Activated CD4-positive, alpha-beta T cell treated with anti-CD3 and anti-CD28 coated beads, Interleukin-2, amount 10 ng/mL, durations not matched to agents 24 days and 14 days (primary cell): ENCODE measurements at regions not wholly inside any gene's neighbourhood (a gene's known extent, or its start where the extent isn't known, plus 50 kb on each side); places are given as distances from the start of the nearest gene placed in this dataset.

Experiments
- DNase-seq: peaks from one replicate; pipeline ENCODE4 v3.0.0; 2022
- H3K27ac Mint-ChIP-seq: one replicate; pipeline ENCODE4 v1.8.0; 2022; ENCODE audit warnings: mild to moderate bottlenecking, mixed read lengths
- H3K27me3 Mint-ChIP-seq: one replicate; pipeline ENCODE4 v1.8.0; 2022; ENCODE audit warnings: mixed read lengths
- H3K36me3 Mint-ChIP-seq: one replicate; pipeline ENCODE4 v1.8.0; 2022; ENCODE audit warnings: low read depth, mild to moderate bottlenecking, mixed read lengths
- H3K4me1 Mint-ChIP-seq: one replicate; pipeline ENCODE4 v1.8.0; 2021; ENCODE audit warnings: mixed read lengths
- H3K4me3 Mint-ChIP-seq: one replicate; pipeline ENCODE4 v1.8.0; 2022; ENCODE audit warnings: mild to moderate bottlenecking, moderate library complexity, mixed read lengths
- H3K9me3 Mint-ChIP-seq: one replicate; pipeline ENCODE4 v1.8.0; 2021; ENCODE audit warnings: mixed read lengths
- intact Hi-C: fragments of 100-400 bp; cut with micrococcal nuclease; formaldehyde crosslinking; loops from one replicate; pipeline ENCODE4 v1.15.1; 2023

GRCh38 chr3:101172516-101172915 lies 147.9 kb downstream of the IMPG2 start:
- Mint-ChIP-seq H3K4me3 (no peak overlapping the region), H3K36me3 (no peaks in the 10 kb centered on the region), H3K27ac (peak overlapping the region; percentile 56), H3K9me3 (peaks cover 8% of the 10 kb centered on the region), H3K27me3 (no peaks in the 10 kb centered on the region), H3K4me1 (peaks cover 4% of the 10 kb centered on the region)
- no peak for DNase-seq
- intact Hi-C loops = no loop called here

GRCh38 chr3:101171681-101172191 lies 148.6 kb downstream of the IMPG2 start:
- intact Hi-C loops = loop anchor here (1.0 kb wide), 1 partner anchor 210 kb away; no protein-coding TSS in a partner anchor
- Mint-ChIP-seq H3K4me1 (peaks cover 4% of the 10 kb centered on the region), H3K9me3 (peaks cover 8% of the 10 kb centered on the region), H3K4me3 (no peak overlapping the region), H3K27ac (peak overlapping the region; percentile 56), H3K36me3 (no peaks in the 10 kb centered on the region), H3K27me3 (no peaks in the 10 kb centered on the region)
- DNase-seq = no peak

GRCh38 chr3:101170806-101171558 lies 149.4 kb downstream of the IMPG2 start:
- peaks cover 4% of the 10 kb centered on the region for H3K4me1 Mint-ChIP-seq
- H3K4me3 Mint-ChIP-seq = no peak overlapping the region
- intact Hi-C loops = loop anchor here (1.0 kb wide), 1 partner anchor 210 kb away; no protein-coding TSS in a partner anchor
- no peak for DNase-seq
- peak overlapping the region; percentile 7 for H3K27ac Mint-ChIP-seq
- H3K9me3 Mint-ChIP-seq = peaks cover 8% of the 10 kb centered on the region
- no peaks in the 10 kb centered on the region for H3K36me3 Mint-ChIP-seq
- H3K27me3 Mint-ChIP-seq = no peaks in the 10 kb centered on the region

DNA sequence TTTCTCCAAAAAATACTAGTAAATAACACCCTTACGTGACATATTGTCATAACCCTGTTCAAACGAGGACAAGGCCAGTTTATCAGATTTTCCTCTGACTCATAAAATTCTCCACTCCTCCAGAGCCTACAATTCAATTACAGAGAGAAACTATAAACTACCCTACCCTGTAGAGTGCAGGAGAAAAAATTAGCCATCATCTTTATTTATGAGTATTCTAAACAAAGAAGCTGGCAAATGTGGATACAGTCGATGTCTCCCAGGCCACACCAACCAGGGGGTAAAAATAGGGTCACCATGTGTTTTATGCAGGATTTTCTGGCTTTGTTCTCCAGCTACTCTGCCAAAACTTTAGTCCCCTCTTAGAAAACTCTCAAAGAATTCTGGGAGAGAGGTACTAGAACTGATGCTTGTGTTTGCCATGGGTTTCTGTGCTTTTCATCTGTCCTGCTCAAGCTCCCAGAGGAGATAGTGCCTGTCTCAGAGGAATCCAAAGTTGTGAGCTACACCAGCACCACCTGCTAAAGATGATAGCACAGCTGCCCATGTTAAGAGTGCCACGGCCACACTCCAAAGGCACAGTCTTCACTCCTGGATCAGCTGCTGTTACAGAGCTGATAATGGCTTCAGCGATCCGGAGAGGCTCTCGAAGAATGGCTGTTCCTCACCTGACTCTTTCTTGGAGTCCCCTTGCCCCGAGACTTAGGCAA lies 150.2 kb downstream of the IMPG2 start:
- H3K27ac Mint-ChIP-seq = no peak overlapping the region
- no peak overlapping the region for H3K4me3 Mint-ChIP-seq
- H3K9me3 Mint-ChIP-seq = peaks cover 8% of the 10 kb centered on the region
- DNase-seq = no peak
- intact Hi-C loops = no loop called here
- no peaks in the 10 kb centered on the region for H3K36me3 Mint-ChIP-seq
- no peaks in the 10 kb centered on the region for H3K27me3 Mint-ChIP-seq
- H3K4me1 Mint-ChIP-seq = peaks cover 4% of the 10 kb centered on the region

- H3K9me3 Mint-ChIP-seq = peaks cover 3% of the 10 kb centered on the region
- peak overlapping the region; percentile 35 for H3K27ac Mint-ChIP-seq
- H3K4me3 Mint-ChIP-seq = no peak overlapping the region
- peaks cover 4% of the 10 kb centered on the region for H3K4me1 Mint-ChIP-seq
- H3K36me3 Mint-ChIP-seq = no peaks in the 10 kb centered on the region
- intact Hi-C loops = no loop called here
- H3K27me3 Mint-ChIP-seq = no peaks in the 10 kb centered on the region
- no peak for DNase-seq
These were observed 150.9 kb downstream of the IMPG2 start for GRCh38 chr3:101169516-101169915.

GRCh38 chr3:101167376-101167775 lies 153.0 kb downstream of the IMPG2 start:
- no peaks in the 10 kb centered on the region for H3K27me3 Mint-ChIP-seq
- H3K27ac Mint-ChIP-seq = no peak overlapping the region
- no peak overlapping the region for H3K4me3 Mint-ChIP-seq
- no peaks in the 10 kb centered on the region for H3K36me3 Mint-ChIP-seq
- no peaks in the 10 kb centered on the region for H3K9me3 Mint-ChIP-seq
- DNase-seq = no peak
- peaks cover 4% of the 10 kb centered on the region for H3K4me1 Mint-ChIP-seq
- intact Hi-C loops = no loop called here

DNA sequence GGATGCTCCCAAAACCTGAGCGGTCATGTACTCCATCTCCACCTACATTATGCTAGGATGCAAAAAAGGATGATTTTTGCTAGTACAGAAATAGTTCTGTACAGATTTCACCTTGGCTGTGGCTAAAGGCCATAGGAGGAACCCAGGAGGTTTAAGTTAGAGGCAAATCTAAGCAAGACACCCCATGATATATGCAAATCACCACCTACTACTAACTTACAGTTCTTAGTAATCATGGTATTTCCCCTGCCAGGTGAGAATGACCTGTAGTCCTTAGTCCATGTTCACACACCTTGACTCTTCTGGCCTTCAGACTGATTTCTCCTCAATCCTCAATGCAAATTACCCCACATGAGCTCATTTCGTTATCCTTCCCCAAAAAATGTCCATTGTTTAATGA lies 154.2 kb downstream of the IMPG2 start:
- intact Hi-C loops = no loop called here
- no peaks in the 10 kb centered on the region for H3K9me3 Mint-ChIP-seq
- H3K4me3 Mint-ChIP-seq = no peak overlapping the region
- no peak for DNase-seq
- no peaks in the 10 kb centered on the region for H3K36me3 Mint-ChIP-seq
- no peak overlapping the region for H3K27ac Mint-ChIP-seq
- H3K4me1 Mint-ChIP-seq = no peaks in the 10 kb centered on the region
- no peaks in the 10 kb centered on the region for H3K27me3 Mint-ChIP-seq

DNA sequence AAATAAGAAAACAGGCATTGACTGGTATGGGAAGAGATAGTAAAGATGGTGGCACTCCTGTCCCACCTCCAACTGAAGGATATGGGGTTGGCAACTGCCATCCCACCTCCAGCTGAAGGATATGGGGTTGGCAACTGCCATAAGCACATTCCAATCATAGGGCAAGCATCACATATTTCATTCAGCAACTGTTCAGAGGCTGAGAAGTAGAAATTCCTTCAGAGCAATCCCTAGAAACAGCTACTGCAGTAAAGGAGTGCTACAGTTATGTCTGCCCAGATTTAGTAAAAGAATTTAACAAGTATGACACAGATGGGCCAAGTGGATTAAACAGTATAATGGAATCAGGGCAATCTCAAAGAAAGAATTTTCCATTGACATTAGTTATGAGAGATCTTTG lies 156.8 kb downstream of the IMPG2 start:
- Mint-ChIP-seq H3K36me3 (no peaks in the 10 kb centered on the region), H3K4me1 (no peaks in the 10 kb centered on the region), H3K4me3 (no peak overlapping the region), H3K9me3 (no peaks in the 10 kb centered on the region), H3K27ac (no peak overlapping the region), H3K27me3 (no peaks in the 10 kb centered on the region)
- intact Hi-C loops = no loop called here
- no peak for DNase-seq

DNA sequence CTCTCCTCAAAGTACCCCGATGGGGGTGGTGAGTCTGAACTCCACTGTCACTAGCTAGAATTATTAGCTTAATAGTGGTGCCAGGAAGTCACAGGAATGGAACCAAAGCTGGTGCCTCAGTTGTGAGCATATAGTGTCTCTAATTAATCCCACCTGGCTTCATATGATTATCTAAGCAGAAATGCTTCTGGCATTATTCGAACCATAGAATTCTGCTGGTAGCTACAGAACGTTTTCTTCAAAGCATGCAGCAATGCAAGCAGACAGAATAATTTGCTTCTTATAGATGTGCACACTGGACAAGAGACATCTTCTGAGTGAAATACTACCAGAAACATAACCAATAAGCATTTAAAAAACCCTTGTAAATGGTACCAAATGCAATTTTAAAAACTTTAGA lies 160.9 kb downstream of the IMPG2 start:
- H3K4me1 Mint-ChIP-seq = no peaks in the 10 kb centered on the region
- no peaks in the 10 kb centered on the region for H3K9me3 Mint-ChIP-seq
- H3K4me3 Mint-ChIP-seq = no peak overlapping the region
- intact Hi-C loops = no loop called here
- H3K27me3 Mint-ChIP-seq = peaks cover 4% of the 10 kb centered on the region
- no peaks in the 10 kb centered on the region for H3K36me3 Mint-ChIP-seq
- no peak overlapping the region for H3K27ac Mint-ChIP-seq
- DNase-seq = no peak

DNA sequence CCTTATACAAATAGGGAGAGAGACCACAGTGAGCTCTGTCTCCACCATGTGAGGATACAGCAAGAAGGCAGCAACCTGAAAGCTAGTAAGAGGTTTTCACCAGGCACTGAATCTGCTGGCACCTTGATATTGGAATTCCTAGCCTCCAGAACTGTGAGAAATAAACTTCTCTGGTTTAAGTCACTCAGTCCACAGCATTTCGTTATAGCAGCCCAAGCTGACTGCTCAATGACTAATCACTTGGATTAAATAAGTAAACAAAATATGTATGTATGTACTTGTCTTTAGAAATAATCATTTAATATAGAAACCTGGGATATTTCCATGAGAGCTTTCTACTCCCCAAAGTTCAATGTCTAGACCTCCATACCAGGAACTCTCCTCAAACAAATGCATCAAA lies 162.0 kb downstream of the IMPG2 start:
- Mint-ChIP-seq H3K36me3 (no peaks in the 10 kb centered on the region), H3K4me1 (no peaks in the 10 kb centered on the region), H3K27me3 (peaks cover 7% of the 10 kb centered on the region), H3K9me3 (no peaks in the 10 kb centered on the region), H3K4me3 (no peak overlapping the region), H3K27ac (no peak overlapping the region)
- DNase-seq = no peak
- intact Hi-C loops = no loop called here

- DNase-seq = no peak
- no peak overlapping the region for H3K4me3 Mint-ChIP-seq
- intact Hi-C loops = no loop called here
- no peaks in the 10 kb centered on the region for H3K4me1 Mint-ChIP-seq
- H3K27me3 Mint-ChIP-seq = peaks cover 7% of the 10 kb centered on the region
- H3K9me3 Mint-ChIP-seq = no peaks in the 10 kb centered on the region
- H3K36me3 Mint-ChIP-seq = no peaks in the 10 kb centered on the region
- H3K27ac Mint-ChIP-seq = no peak overlapping the region
These were observed 163.5 kb downstream of the IMPG2 start for GRCh38 chr3:101156787-101157345.

DNA sequence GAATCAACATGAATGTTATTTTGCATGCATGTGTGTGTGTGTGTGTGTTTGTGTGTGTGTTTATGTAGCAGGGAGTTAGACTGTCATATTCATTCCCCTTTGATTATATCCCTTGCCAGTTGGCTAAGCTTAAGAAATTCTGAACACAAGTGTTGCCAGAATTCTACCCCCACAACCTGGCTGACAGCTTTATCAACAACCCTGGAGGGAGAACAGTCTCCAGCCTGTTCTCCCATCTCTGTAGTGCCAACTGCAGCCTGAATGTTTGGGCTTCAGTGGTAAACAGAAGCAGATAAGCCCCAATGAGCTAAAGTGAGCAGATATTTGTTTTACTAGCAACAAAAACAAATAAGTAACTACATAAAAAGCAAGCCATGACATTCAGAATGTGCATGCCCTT lies 162.6 kb upstream of the ABI3BP start:
- Mint-ChIP-seq H3K27me3 (peaks cover 7% of the 10 kb centered on the region), H3K36me3 (no peaks in the 10 kb centered on the region), H3K4me3 (no peak overlapping the region), H3K4me1 (no peaks in the 10 kb centered on the region), H3K9me3 (no peaks in the 10 kb centered on the region), H3K27ac (no peak overlapping the region)
- DNase-seq = no peak
- intact Hi-C loops = no loop called here

DNA sequence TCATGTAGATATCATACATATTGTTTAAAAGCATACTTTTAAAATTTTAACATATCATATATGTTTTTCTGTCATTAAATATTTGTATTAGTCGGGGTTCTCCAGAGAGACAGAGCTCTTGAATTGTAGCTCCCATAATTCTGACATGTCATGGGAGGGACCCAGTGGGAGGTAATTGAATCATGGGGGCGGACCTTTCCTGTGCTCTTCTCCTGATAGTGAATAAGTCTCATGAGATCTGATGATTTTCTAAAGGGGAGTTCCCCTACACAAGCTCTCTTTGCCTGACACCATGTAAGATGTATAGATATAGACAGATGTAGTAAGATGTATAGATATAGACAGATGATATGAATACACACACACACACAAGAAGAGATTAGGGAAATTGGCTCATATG lies 161.2 kb upstream of the ABI3BP start:
- Mint-ChIP-seq H3K4me1 (no peaks in the 10 kb centered on the region), H3K4me3 (no peak overlapping the region), H3K27me3 (peaks cover 10% of the 10 kb centered on the region), H3K27ac (no peak overlapping the region), H3K9me3 (no peaks in the 10 kb centered on the region), H3K36me3 (no peaks in the 10 kb centered on the region)
- intact Hi-C loops = no loop called here
- no peak for DNase-seq

- Mint-ChIP-seq H3K4me3 (no peak overlapping the region), H3K27me3 (peaks cover 10% of the 10 kb centered on the region), H3K9me3 (no peaks in the 10 kb centered on the region), H3K36me3 (no peaks in the 10 kb centered on the region), H3K4me1 (peaks cover 2% of the 10 kb centered on the region), H3K27ac (no peak overlapping the region)
- DNase-seq = no peak
- intact Hi-C loops = no loop called here
These were observed 158.2 kb upstream of the ABI3BP start for GRCh38 chr3:101151286-101151913.
